ENCODE measurements at regions not wholly inside any gene's neighbourhood (a gene's known extent, or its start where the extent isn't known, plus 50 kb on each side); places are given as distances from the start of the nearest gene placed in this dataset.

GRCh38 chr10:131553121-131553520, 241.6 kb upstream of the TCERG1L start:
- TF ChIP-seq GATA2 (IDR thresholded peaks at IDR 0.05; ENCODE audit: low read depth, low read length), result no peak
- no peak for TF ChIP-seq GATA3 (IDR thresholded peaks at IDR 0.05; ENCODE audit: low read depth, low read length)

Data from SH-SY5Y (cell line).